Adrenal gland (tissue), 9 donors: ENCODE measurements at regions not wholly inside any gene's neighbourhood (a gene's known extent, or its start where the extent isn't known, plus 50 kb on each side); places are given as distances from the start of the nearest gene placed in this dataset.

ENCODE experiments used
- DNase-seq, 7 donors: peaks; one replicate each; pipeline ENCODE4 v3.0.0-alpha.2; 2019 to 2020
- H3K27ac ChIP-seq, 5 donors: fragments of 200-600 bp; sonication (generic) in 4 of 5; 1 replicate in 3 of 5; 2 replicates in 2 of 5; pipeline versions ENCODE4 v1.5.1 to v1.8.0; 2016 to 2020; ENCODE audit warnings: mild to moderate bottlenecking in 1 of 5
- H3K27me3 ChIP-seq: fragments of 200-600 bp; 2 replicates; pipeline ENCODE4 v1.8.0; 2021
- H3K36me3 ChIP-seq, 2 donors: fragments of 200-600 bp; replicated peaks in 1 of 2; 1 replicate in 1 of 2; 2 replicates in 1 of 2; pipeline versions ENCODE4 v1.5.1 to v1.8.0; 2018 to 2022
- H3K4me1 ChIP-seq, 2 donors: fragments of 200-600 bp; replicated peaks in 1 of 2; 1 replicate in 1 of 2; 2 replicates in 1 of 2; pipeline versions ENCODE4 v1.5.1 to v1.8.0; 2018 to 2021
- H3K4me3 ChIP-seq, 4 donors: fragments of 200-600 bp; sonication (generic) in 3 of 4; one replicate each; pipeline ENCODE4 v1.5.1; 2016 to 2018
- H3K9me3 ChIP-seq, 3 donors: fragments of 200-600 bp; sonication (generic) in 1 of 3; replicated peaks in 1 of 3; 1 replicate in 2 of 3; 2 replicates in 1 of 3; pipeline versions ENCODE4 v1.5.1 to v1.8.0; 2016 to 2021
- CTCF ChIP-seq, 6 experiments: fragments of 450-650 bp in 4 of 6; fragments of 200-600 bp in 2 of 6; sonication (generic) in 1 of 6; IDR thresholded peaks; 1 replicate in 5 of 6; 2 replicates in 1 of 6; pipeline versions ENCODE4 v1.5.1 to v1.8.0; 2016 to 2021; ENCODE audit warnings: antibody characterized with exemption in 6 of 6, mild to moderate bottlenecking in 2 of 6, moderate library complexity in 1 of 6
- POLR2A ChIP-seq, 2 donors: fragments of 450-650 bp; IDR thresholded peaks; one replicate each; pipeline ENCODE4 v1.6.1; 2017; ENCODE audit warnings: antibody characterized with exemption in 2 of 2, mild to moderate bottlenecking in 2 of 2, moderate library complexity in 1 of 2
- WGBS, 4 donors: extraction: QIAGEN DNeasy Blood & Tissue Kit in 2 of 4; methylation state at CpG; one replicate each; pipeline versions ENCODE4 v1.1.5 to v1.1.7; 2013 to 2017; 5-methylcytosine and 5-hydroxymethylcytosine counted together
- intact Hi-C, 2 donors: fragments of 100-400 bp; cut with DNase I; formaldehyde crosslinking; loops; one replicate each; pipeline versions ENCODE4 v1.14.1 to v1.15.0; 2022 to 2023
- donor health status: healthy with polysubstance abuse.
- donor health status: Bipolar disorder and iron deficiency.
- donor health status: DM: yes; HTN: yes; CAD: no.
- donor health status: DM: no; HTN: no; CAD: no.
- donor health status: DM: no; HTN: no; CAD: no.

- TF ChIP-seq POLR2A (IDR thresholded peaks at IDR 0.05) (no peak), CTCF (IDR thresholded peaks at IDR 0.05) (no peak)
- H3K27ac ChIP-seq: no peak overlapping the region
- 82 to 94% (median 89%) methylated on average over 9 of the region's 9 CpGs for WGBS, 4 donors
- no peaks in the 10 kb centered on the region for H3K27me3 ChIP-seq
- H3K4me3 ChIP-seq: no peak overlapping the region
- no peaks in the 10 kb centered on the region for H3K9me3 ChIP-seq
- intact Hi-C loops: no loop called here
- no peak for DNase-seq
- no peaks in the 10 kb centered on the region for H3K36me3 ChIP-seq
- H3K4me1 ChIP-seq: no peaks in the 10 kb centered on the region
These were observed 576.5 kb upstream of the EDIL3 start for GRCh38 chr5:84961193-84961592.

DNA sequence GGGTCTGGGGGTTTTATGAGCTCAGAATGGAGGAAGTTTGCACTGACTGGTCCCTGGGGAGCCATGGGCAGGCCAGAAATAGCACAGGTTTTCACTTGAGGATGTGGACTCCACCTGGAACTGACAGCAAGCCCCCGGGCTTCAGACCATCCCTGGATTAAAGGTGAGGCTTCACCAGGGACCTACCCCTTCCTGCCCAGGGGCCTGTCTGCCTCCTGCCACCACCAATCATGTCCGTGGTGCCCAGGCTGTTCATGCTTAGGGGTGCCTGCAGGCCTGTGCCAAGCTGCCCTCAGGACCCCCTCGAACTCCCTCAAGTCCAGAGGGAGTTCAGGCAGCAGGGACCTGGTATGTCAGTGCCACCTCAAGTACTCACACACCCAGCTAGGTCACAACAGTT is 577.2 kb upstream of the EDIL3 start:
- Histone ChIP-seq H3K9me3 (no peaks in the 10 kb centered on the region), H3K27me3 (no peaks in the 10 kb centered on the region), H3K27ac (no peak overlapping the region), H3K4me1 (no peaks in the 10 kb centered on the region), H3K4me3 (no peak overlapping the region), H3K36me3 (no peaks in the 10 kb centered on the region)
- 42 to 88% (median 76%) methylated on average over 1 to 3 of the region's 3 CpGs for WGBS, 4 donors
- no peak for DNase-seq
- intact Hi-C loops: no loop called here
- TF ChIP-seq POLR2A (IDR thresholded peaks at IDR 0.05): no peak
- no peak for TF ChIP-seq CTCF (IDR thresholded peaks at IDR 0.05)

DNA sequence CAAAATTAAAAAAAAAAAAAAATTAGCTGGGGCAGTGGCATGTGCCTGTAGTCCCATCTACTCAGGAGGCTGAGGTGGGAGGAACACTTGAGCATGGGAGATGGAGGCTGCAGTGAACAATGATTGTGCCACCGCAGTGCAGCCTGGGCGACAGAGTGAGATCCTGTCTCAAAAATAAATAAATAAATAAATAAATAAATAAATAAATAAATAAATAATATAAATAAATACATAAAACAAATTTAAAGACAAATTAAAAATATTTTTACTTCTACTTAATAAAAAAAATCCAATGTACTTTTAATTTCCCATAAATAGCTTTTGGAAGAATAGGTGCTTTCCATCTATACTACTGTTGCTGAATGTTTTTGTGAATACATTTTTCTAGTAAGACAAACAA is 598.4 kb upstream of the EDIL3 start:
- intact Hi-C loops: no loop called here
- Histone ChIP-seq H3K9me3 (no peaks in the 10 kb centered on the region), H3K27me3 (no peaks in the 10 kb centered on the region), H3K4me1 (no peaks in the 10 kb centered on the region), H3K36me3 (no peaks in the 10 kb centered on the region), H3K27ac (no peak overlapping the region), H3K4me3 (no peak overlapping the region)
- TF ChIP-seq CTCF (IDR thresholded peaks at IDR 0.05) (no peak), POLR2A (IDR thresholded peaks at IDR 0.05) (no peak)
- WGBS, 4 donors: 47 to 74% (median 58%) methylated on average over 2 of the region's 2 CpGs
- DNase-seq: no peak

GRCh38 chr5:84985148-84985547 is 600.5 kb upstream of the EDIL3 start:
- Histone ChIP-seq H3K4me1 (no peaks in the 10 kb centered on the region), H3K36me3 (no peaks in the 10 kb centered on the region), H3K27me3 (no peaks in the 10 kb centered on the region), H3K4me3 (no peak overlapping the region), H3K9me3 (no peaks in the 10 kb centered on the region), H3K27ac (no peak overlapping the region)
- DNase-seq: no peak
- intact Hi-C loops: no loop called here
- WGBS, 4 donors: 46 to 59% (median 51%) methylated on average over 3 of the region's 3 CpGs
- TF ChIP-seq CTCF (IDR thresholded peaks at IDR 0.05): no peak
- no peak for TF ChIP-seq POLR2A (IDR thresholded peaks at IDR 0.05)
